AG09319 (cell line): ENCODE measurements at regions not wholly inside any gene's neighbourhood (a gene's known extent, or its start where the extent isn't known, plus 50 kb on each side); places are given as distances from the start of the nearest gene placed in this dataset.

Experiments used
- DNase-seq: peaks from one replicate; pipeline ENCODE4 v3.0.0-alpha.2; 2010; ENCODE audit warnings: low read depth; ENCODE audit errors: extremely low read depth
- CTCF ChIP-seq: IDR thresholded peaks from 2 replicates; pipeline ENCODE4 v1.5.1; 2011; ENCODE audit warnings: low read depth, mild to moderate bottlenecking, inconsistent platforms, low read length, moderate library complexity

GRCh38 chr2:216915557-216916150 is 55.8 kb upstream of the TNP1 start:
- TF ChIP-seq CTCF: no peak
- no peak for DNase-seq

GRCh38 chr2:216914491-216914890 is 54.6 kb upstream of the TNP1 start:
- no peak for TF ChIP-seq CTCF

GRCh38 chr2:216911886-216912285 is 52.0 kb upstream of the TNP1 start:
- no peak for TF ChIP-seq CTCF
- DNase-seq: peak; percentile 32

More at GRCh38 chr2:216914491-216914890, 54.6 kb upstream of the TNP1 start:
- DNase-seq: no peak

GRCh38 chr2:216911008-216911407 is 51.1 kb upstream of the TNP1 start:
- no peak for DNase-seq
- TF ChIP-seq CTCF: no peak

GRCh38 chr2:216909541-216910210 is 49.8 kb upstream of the TNP1 start:
- DNase-seq: no peak
- no peak for TF ChIP-seq CTCF
